ENCODE measurements at regions not wholly inside any gene's neighbourhood (a gene's known extent, or its start where the extent isn't known, plus 50 kb on each side); places are given as distances from the start of the nearest gene placed in this dataset.

DNA sequence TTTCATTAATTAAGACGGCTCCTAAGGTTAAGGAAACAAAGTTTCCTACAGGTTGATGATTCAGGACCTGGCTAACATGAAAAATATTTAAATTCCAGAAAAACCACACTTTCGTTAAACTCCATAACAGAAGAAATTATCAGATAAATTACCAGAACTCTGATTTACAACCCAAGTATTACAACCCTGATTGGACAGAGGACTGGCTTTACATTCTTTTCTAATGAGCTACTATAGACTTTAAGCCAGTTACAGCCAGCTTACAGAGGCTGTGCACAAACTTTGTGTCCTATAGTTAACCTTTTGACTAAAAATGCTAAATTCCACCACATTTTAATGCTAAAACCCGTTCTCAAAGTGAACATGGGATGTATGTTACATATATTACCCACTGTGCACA lies 458.6 kb downstream of the KCNJ3 start:
- DNase-seq (ENCODE audit: low read depth) = no peak

DNA sequence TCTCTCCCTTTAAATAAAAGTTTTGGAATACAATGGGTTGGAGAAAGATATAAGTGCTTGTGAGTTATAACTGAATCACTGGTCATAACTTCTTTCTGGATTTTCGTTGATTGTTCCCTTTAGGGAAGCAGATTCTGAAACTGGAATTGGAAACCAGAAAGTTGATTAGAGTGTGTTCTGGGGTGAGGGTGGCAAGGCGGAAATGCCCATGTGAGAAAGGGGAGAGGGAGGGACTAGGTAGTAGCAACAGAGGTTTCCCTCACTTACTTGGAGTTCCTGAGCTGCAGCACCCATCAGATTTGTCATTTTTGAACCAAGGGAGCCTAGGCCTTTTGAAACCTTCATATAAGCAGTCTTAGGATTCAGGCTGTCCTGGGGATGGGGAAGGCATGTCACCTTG lies 453.4 kb downstream of the KCNJ3 start:
- no peak for DNase-seq (ENCODE audit: low read depth)

DNA sequence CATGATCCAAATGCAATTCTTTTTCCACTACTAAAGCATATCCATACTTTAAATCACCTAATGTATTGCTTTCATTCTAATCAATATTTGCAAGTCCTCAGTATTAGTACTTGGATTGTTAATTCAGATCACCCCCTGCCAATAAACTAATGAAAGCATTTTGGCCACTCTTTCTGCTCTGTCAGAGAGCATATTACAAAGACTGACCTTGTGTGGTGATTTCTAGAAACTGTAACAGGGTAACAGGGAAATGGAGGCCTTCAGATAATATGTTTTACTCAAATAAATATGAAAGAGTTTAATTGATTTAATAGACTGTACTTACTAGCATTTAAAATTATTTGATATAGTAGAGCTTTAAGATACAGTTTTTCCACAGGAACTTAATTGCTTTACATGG lies 453.0 kb downstream of the KCNJ3 start:
- DNase-seq (ENCODE audit: low read depth) = no peak

DNA sequence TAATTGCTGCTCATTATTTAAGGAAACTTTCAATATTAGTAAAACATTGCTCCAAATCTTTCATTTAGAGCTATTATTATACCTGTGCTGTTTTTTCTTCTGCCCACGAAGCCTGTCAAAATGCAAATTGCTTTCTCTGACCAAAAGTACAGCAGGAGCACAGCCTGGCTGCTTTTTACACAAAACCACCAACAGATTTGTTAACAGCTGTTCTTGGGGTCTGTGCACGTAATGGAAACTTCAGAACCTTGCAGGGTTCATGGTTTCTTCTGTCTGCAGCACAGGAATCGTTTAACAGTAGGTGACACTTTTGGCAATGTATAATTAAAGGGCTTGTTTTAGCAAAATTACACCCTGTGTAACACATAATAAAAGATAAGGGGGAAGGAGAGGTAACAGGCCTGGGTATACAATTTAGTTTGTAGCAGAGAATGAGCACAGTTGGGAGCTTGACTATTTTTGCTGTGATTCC lies 447.3 kb downstream of the KCNJ3 start:
- no peak for DNase-seq (ENCODE audit: low read depth)

DNA sequence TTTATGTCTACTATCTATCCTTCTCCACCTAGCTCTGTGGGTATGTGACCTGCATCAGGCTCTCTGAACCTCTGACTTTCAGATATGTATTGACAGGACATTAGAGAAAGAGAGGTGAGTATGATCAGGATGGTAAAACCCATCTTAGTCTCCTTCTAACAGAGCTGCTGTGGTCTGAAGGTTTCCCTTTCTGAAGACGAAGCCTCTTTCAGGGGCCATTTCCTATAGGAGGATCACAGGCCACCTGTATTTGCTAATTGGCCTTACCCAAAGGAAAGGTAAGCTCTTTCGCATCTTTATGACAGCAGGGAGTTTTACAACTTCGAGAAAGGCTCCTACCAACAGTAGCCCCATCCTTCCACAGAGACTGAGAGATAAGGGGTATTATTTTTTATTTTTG lies 442.9 kb downstream of the KCNJ3 start:
- no peak for DNase-seq (ENCODE audit: low read depth)

DNA sequence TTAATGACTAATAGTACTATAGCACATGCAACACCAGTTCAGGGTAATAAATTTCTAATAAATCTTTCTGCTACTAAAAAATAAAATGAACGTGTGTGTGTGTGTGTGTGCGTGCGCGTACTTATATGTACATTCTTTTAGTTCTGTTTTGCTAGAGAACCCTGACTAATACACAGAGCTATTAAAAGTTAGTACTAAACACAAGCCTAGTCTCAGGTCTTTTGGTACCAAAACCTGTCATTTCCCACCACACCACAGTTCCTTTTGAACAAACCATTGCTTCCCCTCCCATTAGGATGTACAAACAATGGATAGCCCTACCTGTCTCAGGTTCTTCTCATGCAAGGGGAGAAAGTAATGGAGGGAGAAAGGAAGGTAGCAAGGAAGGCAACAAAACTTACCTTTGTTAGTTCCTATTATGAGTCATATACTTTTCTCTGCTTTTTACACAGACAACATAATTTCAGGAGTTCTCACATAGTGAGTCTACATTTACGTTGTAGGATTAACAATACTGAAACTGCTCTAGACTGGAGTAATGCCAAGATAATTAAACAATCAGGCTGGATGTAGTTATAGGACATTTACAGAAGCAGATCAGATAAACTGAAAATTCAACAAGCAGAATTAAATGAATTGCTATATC lies 427.2 kb downstream of the KCNJ3 start:
- DNase-seq (ENCODE audit: low read depth) = no peak

DNA sequence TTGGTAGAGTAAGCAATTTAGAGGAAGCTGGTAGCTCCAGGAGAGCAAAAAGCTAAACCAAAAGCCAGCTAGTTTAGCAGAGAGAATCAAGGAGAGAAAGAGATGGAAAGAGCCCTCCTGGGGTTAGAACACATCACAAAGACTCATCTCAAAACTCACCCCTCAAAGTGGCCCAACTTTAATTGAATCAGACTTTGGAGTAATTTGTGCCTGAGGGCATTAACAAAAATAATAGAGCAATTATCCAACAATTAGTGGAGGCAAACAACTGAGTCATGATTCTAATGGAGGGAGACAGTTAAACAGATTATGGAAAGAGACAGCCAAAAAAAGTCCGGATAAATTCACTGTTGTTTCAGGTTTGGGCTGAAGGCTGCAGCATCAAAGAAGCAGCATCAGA lies 417.4 kb downstream of the KCNJ3 start:
- DNase-seq (ENCODE audit: low read depth) = no peak

DNA sequence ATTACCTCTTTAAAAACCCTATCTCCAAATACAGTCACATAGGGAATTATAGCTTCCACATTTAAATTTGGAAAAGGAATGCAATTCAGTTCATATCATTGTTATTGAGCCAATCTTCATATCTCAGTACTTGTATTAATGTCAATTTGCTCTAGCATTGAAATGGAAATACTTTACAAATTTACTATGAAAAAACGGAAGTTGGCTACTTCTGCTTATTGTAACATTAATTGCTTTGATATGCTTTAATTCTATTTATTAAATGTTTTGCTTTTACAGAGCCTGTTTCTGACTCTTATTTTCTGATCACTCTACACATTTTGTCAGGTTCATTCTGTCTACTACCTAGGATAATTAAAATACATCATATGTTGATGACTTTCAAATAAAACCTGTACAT lies 412.6 kb downstream of the KCNJ3 start:
- no peak for DNase-seq (ENCODE audit: low read depth)

DNA sequence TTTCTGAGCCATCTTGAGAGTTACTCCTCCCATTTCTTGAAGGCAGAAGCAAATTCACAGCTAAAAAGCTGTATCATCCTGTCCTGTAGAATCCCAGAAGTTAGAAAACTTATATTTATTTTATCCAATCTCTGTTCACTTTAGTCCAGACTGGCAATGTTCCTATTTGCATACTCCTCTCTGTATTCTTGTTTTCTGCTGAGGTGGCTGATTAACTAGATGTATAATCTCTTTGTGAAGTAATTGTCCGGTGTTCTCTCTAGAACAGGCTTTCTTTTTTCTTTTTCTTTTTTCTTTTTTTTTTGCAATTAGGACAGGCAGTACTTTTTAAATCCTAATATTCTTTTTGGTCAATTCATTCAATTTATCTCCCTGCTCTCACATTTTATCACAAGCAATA lies 411.0 kb downstream of the KCNJ3 start:
- no peak for DNase-seq (ENCODE audit: low read depth)

DNA sequence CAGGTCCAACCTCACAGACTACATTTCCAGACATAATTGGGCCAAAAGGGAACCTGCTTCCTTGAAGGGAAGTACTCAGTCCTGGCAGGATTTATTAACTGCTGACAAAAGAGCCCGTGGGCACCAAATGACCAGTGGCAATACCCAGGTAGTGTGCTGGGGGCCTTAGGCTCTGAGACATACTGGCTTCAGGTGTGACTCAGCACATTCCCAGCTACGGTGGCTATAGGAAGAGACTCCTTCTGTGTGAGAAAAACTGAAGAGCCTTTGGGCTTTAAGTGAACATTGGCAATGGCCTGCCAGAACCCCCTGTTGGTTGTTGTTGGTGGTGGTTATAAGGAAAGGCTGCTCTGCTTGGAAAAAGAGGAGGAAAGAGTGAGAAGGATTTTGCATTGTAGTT lies 401.8 kb downstream of the KCNJ3 start:
- DNase-seq (ENCODE audit: low read depth) = no peak

DNA sequence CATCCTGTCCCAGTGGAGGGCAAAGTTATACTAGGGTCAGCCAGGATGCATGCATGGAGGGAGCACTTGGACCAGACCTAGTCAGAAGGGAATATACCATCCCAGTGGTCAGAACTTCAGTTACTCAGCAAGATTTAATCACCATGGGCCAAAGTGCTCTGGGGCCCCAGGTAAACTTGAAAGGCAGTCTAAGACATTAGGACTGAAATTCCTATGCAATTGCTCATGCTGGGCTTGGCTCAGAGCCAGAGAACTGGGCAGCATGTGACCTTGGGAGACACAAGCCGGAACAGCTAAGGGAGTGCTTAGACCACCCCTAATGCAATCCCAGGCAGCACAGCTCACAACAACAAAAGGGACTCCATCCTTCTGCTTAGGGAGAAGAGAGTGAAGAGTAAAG lies 401.3 kb downstream of the KCNJ3 start:
- no peak for DNase-seq (ENCODE audit: low read depth)

DNA sequence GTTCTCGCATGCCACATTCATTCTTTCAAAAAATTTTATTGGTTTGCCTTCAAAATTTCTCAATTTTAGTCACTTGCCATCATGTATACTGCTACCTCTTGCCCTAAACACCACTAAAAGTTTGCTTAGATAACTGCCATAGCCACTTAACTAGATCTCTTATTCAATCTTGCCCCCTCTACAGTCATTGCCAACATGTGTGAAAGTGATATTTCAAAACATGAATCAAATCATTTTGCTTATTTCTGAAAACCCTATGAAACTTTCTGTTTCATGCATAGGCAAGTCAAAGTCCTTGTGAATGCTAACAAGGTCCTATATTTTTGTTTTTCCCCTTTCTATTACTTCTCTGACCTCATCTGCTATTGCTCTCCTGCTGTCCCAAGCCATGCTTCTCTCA lies 397.1 kb downstream of the KCNJ3 start:
- no peak for DNase-seq (ENCODE audit: low read depth)

DNA sequence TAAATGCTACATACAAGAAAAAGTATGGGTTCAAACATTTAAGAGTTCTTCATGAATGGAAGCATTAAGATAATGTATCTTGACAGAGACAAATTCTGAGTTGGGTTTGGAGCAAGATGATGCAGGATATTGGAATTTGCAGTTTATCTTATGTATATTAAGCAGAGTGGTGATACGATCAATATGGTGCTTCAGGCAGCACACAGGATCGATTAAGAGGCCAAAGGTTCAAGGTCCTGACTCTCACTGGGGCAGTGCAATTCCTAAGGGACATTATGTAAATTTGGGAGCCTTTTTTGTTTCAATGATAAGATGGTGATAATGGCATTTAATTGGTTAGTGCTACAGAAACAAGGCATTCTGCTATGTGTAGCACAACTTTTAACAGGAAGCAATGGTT lies 381.9 kb downstream of the KCNJ3 start:
- no peak for DNase-seq (ENCODE audit: low read depth)

DNA sequence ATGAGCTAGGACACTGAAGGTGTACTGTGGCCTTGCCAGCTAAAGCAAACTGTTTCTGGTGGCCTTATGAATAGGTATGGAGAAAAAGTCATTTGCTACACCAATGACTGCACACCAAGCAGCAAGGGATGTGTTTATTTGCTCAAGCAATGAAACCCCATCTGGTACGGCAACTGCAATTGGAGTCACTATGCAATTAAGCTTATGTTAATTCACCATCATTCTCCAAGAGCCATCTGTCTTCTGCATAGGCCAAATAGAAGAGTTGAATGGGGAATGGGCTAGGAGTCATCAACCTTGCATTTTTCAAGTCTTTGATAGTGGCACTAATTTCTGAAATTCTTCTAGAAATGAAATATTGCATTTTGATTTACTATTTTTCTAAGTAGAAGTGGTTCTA lies 372.0 kb downstream of the KCNJ3 start:
- DNase-seq (ENCODE audit: low read depth) = no peak

DNA sequence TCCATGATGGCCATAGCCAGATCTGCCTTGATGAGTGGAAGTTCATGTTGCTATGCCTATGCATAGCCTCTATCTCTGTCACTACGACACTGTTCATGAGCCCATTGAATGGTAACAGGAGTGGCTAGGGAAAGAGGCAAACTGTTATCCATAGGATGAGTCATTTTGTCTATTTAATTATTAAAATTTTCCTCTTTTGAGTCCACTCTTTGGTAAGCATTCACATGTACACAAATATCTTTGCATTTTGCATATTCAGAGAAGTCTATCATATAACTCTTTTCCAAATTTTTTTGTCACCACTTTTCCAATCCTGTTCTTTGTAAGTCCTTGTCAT lies 364.4 kb downstream of the KCNJ3 start:
- DNase-seq (ENCODE audit: low read depth) = no peak

DNA sequence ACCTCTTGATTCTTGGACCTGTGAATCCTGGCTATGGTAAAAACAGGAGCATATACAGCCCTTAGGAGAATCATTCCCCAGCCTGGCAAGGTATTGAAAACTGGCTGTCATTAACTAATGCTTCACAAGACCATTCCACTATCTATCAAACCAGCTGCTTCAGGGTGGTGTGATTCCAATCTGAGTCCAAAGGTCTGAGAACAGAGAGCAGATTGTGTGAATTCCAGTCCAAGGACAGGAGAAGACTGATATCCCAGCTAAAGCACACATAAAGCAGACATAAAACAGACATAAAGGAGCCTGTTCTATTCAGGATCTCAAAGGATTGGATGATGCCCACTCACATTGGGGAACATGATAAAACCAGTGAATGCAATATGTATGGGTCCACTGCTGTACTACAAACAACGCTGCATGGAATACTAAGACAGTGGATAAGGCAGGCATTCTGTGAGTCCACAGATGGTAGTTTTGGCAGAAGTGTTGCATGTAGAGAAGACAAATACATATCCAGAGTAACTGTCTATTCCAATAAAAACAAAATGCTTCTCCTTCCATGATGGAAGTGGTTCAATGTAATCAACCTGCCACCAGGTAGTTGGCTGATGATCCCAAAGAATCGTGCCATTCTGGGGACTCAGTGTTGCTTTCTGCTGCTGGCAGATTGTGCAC lies 363.9 kb downstream of the KCNJ3 start:
- DNase-seq (ENCODE audit: low read depth) = no peak

DNA sequence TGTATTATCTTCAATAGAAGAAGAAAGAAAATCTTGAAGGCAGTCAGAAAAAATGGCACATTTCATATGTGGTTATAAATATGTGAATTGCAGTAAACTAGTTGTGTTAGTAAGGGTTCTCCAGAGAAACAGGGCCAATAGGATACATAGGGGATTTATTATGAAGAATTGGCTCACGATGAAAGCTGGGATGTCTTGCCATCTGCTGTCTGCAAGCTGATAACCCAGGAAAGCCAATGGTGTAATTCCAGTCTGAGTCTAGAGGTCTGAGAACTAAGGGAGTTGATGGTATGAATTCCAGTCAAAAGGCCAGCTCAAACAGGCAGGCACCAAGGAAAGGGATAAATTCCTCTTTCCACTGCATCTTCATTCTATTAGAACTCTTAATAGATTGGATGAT lies 362.4 kb downstream of the KCNJ3 start:
- DNase-seq (ENCODE audit: low read depth) = no peak

DNA sequence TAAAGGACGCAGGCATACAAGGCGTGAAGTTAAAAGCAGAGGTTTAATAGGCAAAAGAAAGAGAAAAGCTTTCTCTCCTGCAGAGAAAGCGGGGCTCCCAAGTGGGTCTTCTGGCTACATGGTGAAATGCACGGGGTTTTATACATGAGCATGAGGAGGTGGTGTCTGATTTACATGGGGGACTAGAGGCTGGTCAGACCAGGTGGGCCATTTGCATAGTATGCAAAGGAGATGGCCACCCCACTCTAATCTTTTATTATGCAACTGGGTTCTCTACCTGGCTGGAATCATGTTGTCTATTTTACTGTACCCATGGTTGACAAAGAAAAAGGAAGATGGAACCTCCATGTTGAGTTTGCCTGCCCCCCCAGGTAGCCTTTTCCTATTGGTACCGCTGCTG lies 356.2 kb downstream of the KCNJ3 start:
- DNase-seq (ENCODE audit: low read depth) = no peak

DNA sequence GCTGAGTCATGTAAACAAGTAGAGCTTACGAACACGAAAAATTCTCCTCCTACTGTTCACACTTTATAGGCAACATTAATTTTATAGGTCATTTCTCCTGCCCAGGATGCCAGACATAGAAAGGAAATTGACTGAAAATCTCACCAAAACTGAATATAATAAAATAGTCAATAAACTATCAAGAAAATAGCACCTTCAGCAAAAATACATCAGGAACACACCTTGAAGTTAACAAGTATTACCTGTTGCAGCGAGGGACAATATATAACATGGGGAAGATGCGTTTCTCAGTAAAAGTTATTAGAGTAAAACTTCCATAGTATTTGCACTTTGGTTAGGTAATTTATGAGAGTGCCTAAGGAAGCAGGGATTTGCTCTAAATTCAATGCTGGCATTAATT lies 344.6 kb downstream of the KCNJ3 start:
- DNase-seq (ENCODE audit: low read depth) = no peak

DNA sequence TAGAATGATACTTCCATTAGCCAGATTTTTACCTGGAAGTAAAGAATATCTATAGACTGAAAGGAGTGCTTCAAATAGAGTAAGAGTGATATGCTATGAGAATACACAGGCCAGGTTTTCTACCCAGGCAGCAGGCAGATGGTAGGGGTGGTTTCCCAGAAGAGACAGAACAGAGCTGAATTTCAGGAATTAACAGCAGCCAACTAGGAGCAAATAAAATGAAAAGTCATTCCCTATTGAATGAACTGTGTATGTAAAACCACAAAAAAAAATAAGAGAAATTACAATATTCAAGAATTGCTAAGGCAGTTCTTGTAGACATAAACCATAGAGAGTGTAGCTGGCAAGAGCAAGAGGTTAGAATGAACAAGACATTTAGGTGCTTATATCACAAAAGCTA lies 336.8 kb downstream of the KCNJ3 start:
- no peak for DNase-seq (ENCODE audit: low read depth)

DNA sequence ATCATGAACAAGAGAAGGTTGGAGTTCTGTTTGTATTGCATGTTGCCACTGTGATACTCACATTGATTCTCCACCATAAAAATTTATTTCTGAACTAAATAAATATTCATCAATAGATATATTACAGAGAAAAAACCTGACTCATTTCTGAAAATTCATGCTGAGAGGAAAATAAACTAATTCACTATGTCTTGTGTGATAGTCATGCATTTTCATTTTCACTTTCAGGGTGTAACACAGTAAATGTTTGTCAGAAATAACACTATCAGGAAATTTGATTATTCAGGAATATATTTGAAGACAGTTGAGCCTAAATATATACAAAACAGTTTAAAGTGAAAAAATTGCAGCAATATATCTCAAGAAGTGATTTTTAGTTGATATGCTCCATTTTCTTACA lies 335.2 kb downstream of the KCNJ3 start:
- no peak for DNase-seq (ENCODE audit: low read depth)

DNA sequence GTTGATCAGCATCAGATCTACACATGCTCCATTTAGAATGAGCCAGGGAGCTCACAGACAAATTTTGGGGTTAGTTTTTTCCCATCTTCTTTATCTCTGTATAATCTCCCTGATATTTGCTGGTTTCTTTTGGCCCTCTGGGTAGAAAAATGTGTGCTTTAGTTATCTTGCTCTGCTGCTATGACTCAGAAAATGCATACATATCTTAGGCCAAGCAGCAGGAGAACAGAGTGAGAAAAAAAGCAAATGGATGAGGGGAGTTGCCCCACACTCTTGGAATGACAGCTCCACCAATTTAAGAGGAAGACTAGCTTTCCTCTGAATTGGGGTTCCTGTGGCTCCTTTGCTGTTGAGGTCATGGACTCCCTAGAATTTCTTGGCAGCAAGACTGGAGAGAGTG lies 331.8 kb downstream of the KCNJ3 start:
- DNase-seq (ENCODE audit: low read depth) = no peak

DNA sequence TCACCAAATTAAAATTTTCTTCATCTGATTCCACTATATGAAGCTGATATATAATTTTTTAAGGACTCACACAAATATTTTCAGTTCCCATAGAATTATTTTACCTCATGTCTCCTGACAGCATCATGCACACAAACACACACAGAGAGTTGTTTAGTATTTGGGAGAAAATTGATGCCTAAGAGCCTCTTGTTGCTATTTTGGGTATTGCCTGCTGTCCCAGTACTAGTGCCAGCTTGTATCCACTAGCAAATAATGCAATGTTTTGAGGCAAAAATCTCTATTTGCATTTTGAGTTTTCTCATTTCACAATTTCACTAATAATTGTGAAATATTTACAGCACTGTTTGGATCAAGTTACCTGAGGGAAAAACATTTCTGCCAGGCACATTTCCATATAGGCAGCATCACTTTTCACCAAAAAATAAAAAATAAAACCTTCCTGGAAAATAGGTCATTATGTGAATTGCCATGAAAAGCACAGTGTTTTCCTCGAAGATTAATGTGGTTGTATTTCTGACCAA lies 328.2 kb downstream of the KCNJ3 start:
- peak; percentile 18 for DNase-seq (ENCODE audit: low read depth)

DNA sequence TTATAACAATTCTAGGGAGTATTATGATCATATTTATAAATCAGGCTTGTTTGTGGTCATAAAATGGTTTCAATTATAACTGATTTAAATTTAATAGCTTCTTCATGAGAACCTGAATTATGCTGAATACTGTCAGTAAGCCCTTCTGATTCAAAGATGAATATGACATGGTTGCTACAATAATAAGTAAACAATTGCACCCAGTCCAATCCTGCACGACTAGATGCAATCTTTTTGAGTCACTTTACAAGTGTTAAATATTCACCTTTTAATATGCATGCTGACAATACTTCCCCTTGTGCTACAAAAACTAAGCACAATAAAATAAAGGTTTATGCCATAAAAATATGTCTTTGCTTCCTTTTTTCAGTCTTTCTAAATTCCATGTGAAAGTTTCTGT lies 325.2 kb downstream of the KCNJ3 start:
- DNase-seq (ENCODE audit: low read depth) = no peak

Measured in fibroblast of gingiva (primary cell).